Mononuclear cell (primary cell): ENCODE measurements at regions not wholly inside any gene's neighbourhood (a gene's known extent, or its start where the extent isn't known, plus 50 kb on each side); places are given as distances from the start of the nearest gene placed in this dataset.

Source experiments
- H3K27me3 ChIP-seq: 2 replicates; pipeline ENCODE4 v1.6.0; 2011; ENCODE audit warnings: low read length, control low read depth; ENCODE audit not compliant: insufficient read depth
- H3K4me1 ChIP-seq: 2 replicates; pipeline ENCODE4 v1.5.1; 2011; ENCODE audit warnings: mild to moderate bottlenecking, low read length, control low read depth; ENCODE audit not compliant: insufficient read depth
- H3K4me3 ChIP-seq: 2 replicates; pipeline ENCODE4 v1.5.1; 2011; ENCODE audit warnings: mild to moderate bottlenecking, low read length, moderate library complexity
- H3K9me3 ChIP-seq: 2 replicates; pipeline ENCODE4 v1.5.1; 2011; ENCODE audit warnings: low read depth, mild to moderate bottlenecking, control low read depth, low read length

DNA sequence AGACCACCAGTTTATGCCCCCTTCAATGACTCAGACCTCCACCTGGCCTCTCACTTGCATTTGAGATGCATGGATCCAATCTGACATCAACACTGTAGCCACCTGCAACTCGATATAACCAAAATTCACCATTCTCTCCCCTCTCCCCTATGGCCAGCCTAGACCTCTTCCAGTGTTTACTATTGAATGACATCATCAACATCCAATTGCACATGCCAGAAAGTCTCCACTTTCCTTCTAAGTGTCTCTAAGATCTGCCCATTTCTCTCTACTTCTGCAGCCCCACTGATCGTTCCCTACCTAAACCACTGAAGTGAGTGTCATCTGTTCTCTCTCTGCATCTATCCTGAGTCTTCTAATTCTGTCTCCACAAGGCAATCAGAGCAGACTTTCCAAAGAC, 151.3 kb upstream of the APCDD1 start:
- Histone ChIP-seq H3K4me1 (peaks cover 27% of the 10 kb centered on the region), H3K27me3 (no peaks in the 10 kb centered on the region), H3K9me3 (no peaks in the 10 kb centered on the region), H3K4me3 (no peak overlapping the region)

DNA sequence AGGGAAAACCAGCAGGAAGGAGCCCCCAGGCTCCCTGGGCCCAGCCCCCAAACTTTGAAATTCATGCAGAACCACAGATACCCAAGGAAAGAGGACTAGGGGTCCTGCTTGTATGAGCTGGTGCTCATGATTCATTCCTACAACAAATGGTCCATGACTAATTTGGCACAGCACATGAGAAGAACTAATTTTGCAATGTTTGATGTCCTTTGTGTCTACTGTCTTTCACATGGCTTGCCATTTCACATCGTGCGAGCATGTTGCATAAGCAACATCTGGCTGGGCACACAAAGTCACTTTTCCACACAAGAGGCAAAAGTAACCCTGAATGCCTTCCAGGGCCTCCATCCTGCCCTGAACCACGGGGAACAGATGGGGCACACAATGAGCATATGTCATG, 149.6 kb upstream of the APCDD1 start:
- H3K9me3 ChIP-seq: no peaks in the 10 kb centered on the region
- no peaks in the 10 kb centered on the region for H3K27me3 ChIP-seq
- no peak overlapping the region for H3K4me3 ChIP-seq
- H3K4me1 ChIP-seq: peaks cover 15% of the 10 kb centered on the region

DNA sequence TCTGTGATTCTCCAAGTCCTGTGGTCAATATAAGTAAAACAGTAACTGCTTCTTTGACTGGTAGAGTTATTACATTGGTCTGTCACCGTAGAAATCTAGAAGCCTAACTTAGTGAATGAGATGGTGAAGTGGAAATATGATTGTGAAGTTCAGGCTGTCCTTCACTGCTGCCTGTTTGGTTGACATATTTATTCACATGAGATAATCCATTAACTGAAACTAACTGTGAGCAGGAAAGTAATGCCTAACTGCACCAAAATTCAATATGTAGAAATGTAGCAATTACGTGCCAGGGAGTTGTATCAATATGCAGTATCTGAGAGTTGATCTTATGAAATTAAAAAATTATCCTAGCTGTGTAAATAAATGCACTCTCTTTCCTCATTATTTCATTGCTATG, 147.7 kb upstream of the APCDD1 start:
- H3K9me3 ChIP-seq: no peaks in the 10 kb centered on the region
- H3K4me3 ChIP-seq: no peak overlapping the region
- peaks cover 13% of the 10 kb centered on the region for H3K4me1 ChIP-seq
- no peaks in the 10 kb centered on the region for H3K27me3 ChIP-seq

DNA sequence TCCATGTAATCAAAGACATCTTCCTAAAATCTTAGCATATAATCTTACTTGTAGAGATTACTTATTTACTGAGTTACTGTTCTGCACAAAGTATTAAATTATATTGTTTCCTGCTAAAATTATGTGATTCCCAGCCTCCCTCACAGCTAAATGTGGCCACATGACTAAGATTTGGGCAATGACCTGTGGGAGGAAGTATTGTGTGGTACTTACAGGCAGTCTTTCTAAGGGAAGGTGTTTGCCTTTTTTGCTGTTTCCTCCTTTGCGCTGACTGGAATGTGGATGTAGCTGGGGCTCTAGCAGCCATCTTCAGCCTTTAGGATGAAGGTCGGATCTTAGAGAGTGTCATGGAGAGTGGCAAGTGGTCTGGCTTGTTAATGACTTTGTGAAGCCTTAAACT, 146.3 kb upstream of the APCDD1 start:
- H3K27me3 ChIP-seq: no peaks in the 10 kb centered on the region
- H3K4me3 ChIP-seq: no peak overlapping the region
- H3K9me3 ChIP-seq: no peaks in the 10 kb centered on the region
- H3K4me1 ChIP-seq: peaks cover 13% of the 10 kb centered on the region

DNA sequence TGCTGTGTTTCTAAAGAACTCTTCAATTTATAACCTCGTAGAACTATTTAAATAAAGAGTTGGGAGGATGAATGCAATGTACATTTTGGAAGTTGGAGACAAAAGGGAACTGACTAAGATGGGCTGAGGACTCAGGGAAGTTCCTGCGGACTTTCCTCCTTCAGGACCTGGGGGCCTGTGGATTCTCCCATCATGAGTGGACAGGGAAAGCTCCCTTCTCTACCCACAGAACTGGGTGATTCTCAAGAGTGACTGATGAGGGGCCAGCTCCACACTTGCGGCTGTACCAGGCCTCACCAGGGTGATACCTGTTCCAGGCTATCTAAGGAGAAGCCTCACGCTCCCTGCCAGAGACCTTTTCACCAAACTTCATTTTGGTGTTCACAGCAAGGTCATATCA, 143.8 kb upstream of the APCDD1 start:
- Histone ChIP-seq H3K9me3 (no peaks in the 10 kb centered on the region), H3K4me1 (peaks cover 13% of the 10 kb centered on the region), H3K27me3 (no peaks in the 10 kb centered on the region), H3K4me3 (no peak overlapping the region)

DNA sequence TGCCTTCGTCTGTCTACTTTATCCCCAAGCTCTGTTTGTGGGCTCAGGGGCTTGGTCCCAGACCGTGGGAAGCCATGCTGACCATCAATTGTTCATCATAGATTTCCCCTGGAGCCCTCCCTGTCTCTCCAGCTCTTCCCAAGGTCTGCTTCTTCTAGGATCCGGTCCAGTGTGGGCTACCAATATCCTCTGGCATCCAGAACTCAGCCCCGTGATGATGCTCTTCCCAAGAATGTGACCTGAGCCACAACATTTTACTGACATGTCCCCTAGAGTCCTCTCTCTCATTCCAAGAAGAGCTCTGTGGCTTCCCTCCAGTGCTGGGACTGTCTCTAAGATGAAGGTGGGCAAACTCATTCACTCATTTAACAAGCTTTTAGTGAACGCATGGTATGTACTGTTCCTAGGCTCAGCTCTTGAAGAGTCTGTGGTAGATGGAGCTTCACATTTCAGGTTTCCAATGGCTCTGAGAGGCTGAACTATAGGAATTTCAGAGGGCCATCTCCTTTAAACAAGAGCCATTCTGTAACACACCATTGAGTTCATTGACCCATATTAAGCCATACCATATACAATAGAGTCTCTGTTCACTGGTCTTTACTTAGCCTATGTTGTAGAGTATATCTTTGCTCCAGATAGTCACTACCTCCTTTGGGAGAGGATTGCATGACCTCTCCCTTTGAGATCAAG, 142.0 kb upstream of the APCDD1 start:
- Histone ChIP-seq H3K9me3 (no peaks in the 10 kb centered on the region), H3K4me3 (no peak overlapping the region), H3K4me1 (peaks cover 28% of the 10 kb centered on the region), H3K27me3 (no peaks in the 10 kb centered on the region)

DNA sequence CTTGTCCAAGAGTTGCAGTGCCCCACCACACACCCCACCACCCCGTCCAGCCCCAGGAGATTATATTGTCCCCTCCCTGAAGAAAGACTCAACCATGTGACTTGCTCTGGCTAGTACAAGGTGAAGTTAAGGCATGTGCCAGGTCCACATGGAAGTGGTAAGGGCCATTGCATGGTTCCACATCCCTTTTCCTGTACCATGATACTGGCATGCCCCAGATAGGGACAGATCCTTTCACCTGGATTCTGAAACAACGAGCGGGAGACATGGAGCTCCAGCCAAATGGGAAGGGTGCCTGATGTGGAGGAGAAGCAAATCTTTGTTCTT, 141.5 kb upstream of the APCDD1 start:
- H3K27me3 ChIP-seq: no peaks in the 10 kb centered on the region
- H3K4me3 ChIP-seq: no peak overlapping the region

DNA sequence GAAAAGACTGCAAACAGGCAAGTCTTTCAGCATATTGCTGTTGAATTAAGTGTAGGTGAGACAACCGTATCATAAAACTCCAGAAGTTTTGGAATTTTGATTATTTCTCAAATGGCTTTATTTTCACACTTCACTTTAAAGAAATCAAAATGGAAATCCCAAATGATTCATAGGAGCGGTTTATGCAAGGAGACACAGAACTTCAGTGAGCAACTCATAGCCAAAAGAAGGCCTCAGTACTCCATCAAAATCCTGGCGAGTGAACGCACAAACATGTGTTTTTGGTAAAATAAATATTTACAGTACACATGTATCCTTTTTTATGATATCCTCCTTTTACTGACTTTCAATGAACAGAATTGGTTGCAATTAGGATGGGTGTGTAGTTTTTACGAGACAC, 140.4 kb upstream of the APCDD1 start:
- Histone ChIP-seq H3K4me3 (no peak overlapping the region), H3K27me3 (no peaks in the 10 kb centered on the region), H3K9me3 (no peaks in the 10 kb centered on the region), H3K4me1 (peaks cover 24% of the 10 kb centered on the region)

More for the DNA sequence above, 141.5 kb upstream of the APCDD1 start:
- Histone ChIP-seq H3K9me3 (no peaks in the 10 kb centered on the region), H3K4me1 (peaks cover 28% of the 10 kb centered on the region)

DNA sequence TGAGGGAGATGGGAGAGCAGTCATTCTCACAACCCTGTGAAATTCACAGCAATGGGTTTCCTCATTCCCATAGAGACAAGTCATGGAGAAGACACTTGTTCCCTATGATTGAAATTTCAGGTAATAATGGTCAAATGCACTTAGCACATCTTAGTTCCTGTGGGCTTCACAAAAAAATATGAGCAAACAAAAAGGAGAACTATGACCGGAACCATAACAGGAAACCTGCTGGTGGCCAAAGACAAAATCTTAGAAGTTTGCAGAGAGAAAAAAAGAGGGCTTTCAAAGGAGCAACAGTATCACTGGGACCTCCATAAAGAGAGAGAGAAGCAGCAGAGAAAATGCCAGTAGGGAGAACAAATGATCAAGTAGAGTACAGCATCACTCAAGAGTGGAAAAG, 138.9 kb upstream of the APCDD1 start:
- H3K4me1 ChIP-seq: peaks cover 31% of the 10 kb centered on the region
- H3K4me3 ChIP-seq: no peak overlapping the region
- no peaks in the 10 kb centered on the region for H3K9me3 ChIP-seq
- no peaks in the 10 kb centered on the region for H3K27me3 ChIP-seq

DNA sequence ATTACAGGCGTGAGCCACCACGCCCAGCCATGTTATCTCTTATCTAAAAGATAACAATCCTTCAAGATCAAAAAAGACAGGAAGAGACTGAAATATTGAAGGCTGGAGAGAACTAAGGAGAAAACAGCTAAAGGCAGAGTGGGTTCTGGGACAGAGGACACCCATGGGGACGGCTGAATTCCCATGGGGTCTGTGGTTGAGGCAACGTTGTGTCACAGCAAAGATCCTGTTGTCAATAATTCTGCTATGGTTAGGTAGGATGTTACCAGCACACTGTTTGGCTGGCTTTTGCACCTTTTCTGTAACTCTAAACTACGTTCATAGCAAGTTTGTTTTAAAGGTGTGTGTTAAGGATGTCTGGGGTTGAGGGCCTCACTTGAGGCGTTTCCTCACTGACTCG, 137.7 kb upstream of the APCDD1 start:
- Histone ChIP-seq H3K9me3 (no peaks in the 10 kb centered on the region), H3K27me3 (no peaks in the 10 kb centered on the region), H3K4me3 (no peak overlapping the region), H3K4me1 (peaks cover 31% of the 10 kb centered on the region)

DNA sequence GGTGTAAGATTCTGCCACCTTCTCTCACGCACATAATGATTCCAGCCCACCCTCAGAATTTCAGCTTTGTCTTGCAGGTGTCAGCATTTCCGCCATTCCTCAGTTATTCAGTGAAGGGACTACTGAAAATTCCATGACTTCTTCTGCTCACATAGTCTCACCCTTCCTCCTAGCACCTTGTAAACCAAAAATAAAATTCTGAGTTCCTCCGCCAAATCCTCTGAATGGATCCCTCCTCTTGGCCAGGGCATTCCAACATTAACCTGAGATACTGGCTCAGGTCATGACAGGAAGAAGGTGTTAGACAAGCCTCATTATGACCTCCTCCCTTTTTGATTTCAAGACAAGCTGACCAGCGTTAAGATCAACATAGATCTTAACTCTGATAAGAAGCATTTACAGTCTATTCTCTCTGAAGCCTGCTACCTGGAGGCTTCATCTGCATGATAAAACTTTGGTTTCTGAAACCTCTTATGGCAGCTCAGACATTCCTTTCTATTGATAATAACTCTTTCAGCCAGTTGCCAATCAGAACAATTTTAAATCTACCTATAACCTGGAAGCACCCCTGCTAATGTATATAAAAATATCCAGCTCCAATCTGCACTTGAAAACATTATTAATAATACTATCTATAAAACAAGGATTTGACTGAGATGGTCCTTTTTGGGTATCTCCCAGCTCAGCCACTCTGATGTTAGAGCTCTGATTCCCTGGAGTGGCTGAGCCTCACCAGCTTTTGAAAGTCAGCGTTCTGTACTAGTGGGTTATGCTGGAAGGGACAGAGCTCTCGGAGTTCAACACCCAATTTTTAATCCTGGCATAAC, 136.4 kb upstream of the APCDD1 start:
- H3K4me1 ChIP-seq: peaks cover 31% of the 10 kb centered on the region
- no peaks in the 10 kb centered on the region for H3K27me3 ChIP-seq
- H3K9me3 ChIP-seq: no peaks in the 10 kb centered on the region
- H3K4me3 ChIP-seq: no peak overlapping the region

DNA sequence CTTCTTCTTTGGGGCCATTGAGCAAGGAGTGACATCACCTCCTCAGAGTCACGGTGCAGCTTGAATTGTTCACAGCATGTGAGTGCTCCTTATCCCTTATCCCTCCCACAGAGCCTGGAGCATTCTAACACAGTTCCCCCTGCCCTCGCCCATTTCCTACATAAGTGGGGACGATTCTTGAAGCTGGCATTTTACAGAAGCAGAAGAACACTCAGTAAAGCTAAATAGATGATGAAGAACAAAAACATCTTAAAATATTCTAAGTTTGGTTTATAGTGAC, 135.8 kb upstream of the APCDD1 start:
- Histone ChIP-seq H3K27me3 (no peaks in the 10 kb centered on the region), H3K4me1 (peaks cover 31% of the 10 kb centered on the region), H3K4me3 (no peak overlapping the region), H3K9me3 (no peaks in the 10 kb centered on the region)

DNA sequence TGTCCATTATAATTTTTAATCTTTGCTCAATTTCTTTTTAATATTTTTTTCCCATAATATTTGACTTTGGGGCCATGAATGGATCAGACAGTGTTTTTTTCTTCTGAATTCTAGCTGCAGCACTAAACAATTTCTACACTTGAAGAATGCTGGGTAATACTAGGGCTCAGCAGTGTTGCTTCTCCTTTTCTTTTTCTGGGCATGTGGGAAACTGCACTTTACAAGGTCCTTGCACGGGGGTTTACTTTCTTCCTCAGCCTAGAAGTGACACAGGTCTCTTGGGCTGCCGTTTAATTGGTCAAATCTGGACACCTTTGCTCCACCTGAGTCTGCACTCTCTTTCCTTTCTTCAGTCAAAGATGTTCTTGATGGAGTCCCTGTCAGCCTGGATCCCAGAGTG, 135.4 kb upstream of the APCDD1 start:
- H3K4me3 ChIP-seq: no peak overlapping the region
- H3K4me1 ChIP-seq: peaks cover 31% of the 10 kb centered on the region
- H3K9me3 ChIP-seq: no peaks in the 10 kb centered on the region
- H3K27me3 ChIP-seq: no peaks in the 10 kb centered on the region

DNA sequence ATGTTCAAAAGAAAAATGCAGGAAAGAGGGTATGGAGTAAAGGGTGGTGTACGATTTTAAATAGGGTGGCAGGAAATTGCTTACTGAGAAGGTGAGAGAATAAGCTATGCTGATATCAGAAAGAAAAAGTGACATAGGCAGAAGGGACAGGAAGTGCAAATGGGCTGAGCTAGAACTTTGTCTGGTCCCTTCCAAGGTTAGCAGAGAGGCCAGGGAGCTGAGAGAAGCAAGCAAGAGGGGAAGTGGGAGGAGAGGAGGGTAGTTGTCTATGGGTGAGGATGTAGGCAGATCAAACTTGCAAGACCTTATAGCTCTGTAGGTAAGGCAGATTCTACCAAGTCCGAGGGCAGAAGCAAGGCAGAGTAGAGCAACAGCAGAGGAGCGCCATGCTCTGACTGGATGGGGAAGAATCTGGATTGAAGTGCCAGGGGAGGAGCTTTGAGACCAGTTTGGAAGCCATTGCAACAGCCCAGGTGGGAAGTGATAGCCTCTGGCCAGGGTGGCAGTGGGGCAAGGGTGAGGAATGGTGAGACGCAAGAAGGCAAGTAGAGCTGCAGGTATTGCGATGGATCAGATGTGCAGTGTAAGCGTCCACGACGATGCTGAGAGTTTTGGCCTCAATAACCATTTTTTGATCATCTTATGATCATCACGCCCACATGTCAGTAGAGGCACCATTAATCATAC, 134.4 kb upstream of the APCDD1 start:
- Histone ChIP-seq H3K9me3 (no peaks in the 10 kb centered on the region), H3K27me3 (no peaks in the 10 kb centered on the region), H3K4me3 (no peak overlapping the region), H3K4me1 (peaks cover 28% of the 10 kb centered on the region)

DNA sequence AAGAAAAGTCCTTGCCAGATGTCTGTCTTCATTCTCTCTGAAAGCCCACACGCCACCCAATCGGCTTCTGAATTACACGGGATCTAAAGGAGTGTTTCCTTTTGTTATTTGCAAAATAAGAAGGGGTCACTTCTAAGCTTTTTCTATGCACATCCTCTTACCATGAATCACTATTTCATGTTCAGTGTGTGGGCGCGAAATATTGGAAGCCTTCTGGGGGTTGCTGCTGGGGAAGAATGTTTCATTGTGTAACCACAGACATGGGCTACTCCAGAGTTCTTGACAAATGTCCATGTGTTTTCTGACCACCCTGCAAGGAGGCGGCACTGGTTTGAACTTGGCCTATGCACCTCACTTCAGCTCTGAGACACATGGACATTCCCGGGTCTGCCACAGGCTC, 133.6 kb upstream of the APCDD1 start:
- Histone ChIP-seq H3K4me1 (peaks cover 21% of the 10 kb centered on the region), H3K9me3 (no peaks in the 10 kb centered on the region), H3K4me3 (no peak overlapping the region), H3K27me3 (no peaks in the 10 kb centered on the region)

DNA sequence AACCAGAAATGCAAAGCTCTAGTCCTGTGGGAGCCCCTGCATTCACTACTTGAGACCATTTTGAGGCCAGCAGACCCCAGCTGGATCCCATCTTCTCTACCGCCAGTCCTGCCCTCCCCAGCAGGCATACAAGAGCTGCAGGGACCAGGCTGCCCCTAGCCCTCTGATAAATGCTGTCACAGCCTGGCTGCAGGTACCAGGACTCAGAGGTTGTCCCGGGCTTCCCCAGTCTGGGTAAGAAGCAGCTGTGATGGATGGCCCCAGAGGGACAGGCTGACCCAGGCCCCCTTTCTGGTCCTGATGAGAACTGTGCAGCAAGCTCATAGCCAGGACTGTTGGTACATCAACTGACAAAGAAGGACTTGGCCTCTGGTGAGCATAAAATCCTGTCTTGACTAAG, 132.9 kb upstream of the APCDD1 start:
- H3K9me3 ChIP-seq: no peaks in the 10 kb centered on the region
- H3K27me3 ChIP-seq: no peaks in the 10 kb centered on the region
- H3K4me1 ChIP-seq: peaks cover 15% of the 10 kb centered on the region
- no peak overlapping the region for H3K4me3 ChIP-seq
